ENCODE measurements at regions not wholly inside any gene's neighbourhood (a gene's known extent, or its start where the extent isn't known, plus 50 kb on each side); places are given as distances from the start of the nearest gene placed in this dataset.
A peak's percentile ranks its signal among the peaks of the same experiment; 100 is the strongest.

DNA sequence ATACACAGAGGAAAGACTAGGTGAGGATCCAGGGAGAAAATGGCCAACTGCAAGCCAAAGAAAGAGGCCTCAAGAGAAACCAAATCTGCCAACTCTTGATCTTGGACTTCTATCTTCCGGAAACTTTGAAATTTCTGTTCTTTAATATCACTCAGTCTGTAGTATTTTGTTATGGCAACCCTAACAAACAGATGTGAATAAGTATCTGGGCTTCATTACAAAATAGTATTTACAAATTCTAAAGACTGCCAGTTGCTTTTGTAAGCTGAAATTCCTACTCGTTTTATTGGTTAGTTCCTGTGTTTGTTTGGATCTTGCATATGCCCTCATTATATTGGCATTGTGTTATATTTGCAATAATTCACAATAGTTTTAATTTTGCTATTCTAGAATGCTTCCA lies 143.2 kb upstream of the USP15 start (continued):
- TF ChIP-seq RORB (CRISPR knock-in tag; IDR thresholded peaks at IDR 0.05) (no peak), SMAD4 (CRISPR knock-in tag; IDR thresholded peaks at IDR 0.05) (no peak), RELA (CRISPR knock-in tag; IDR thresholded peaks at IDR 0.05; ENCODE audit: borderline replicate concordance) (no peak), SMAD3 (CRISPR knock-in tag; IDR thresholded peaks at IDR 0.05; ENCODE audit: borderline replicate concordance) (no peak), OVOL2 (CRISPR knock-in tag; IDR thresholded peaks at IDR 0.05; ENCODE audit: borderline replicate concordance) (no peak), TP53 (CRISPR knock-in tag; IDR thresholded peaks at IDR 0.05) (no peak), NR1H2 (CRISPR knock-in tag; IDR thresholded peaks at IDR 0.05) (no peak), IRF2 (CRISPR knock-in tag; IDR thresholded peaks at IDR 0.05; ENCODE audit: borderline replicate concordance, low read depth) (no peak), JAZF1 (CRISPR knock-in tag; IDR thresholded peaks at IDR 0.05) (no peak), ATF1 (CRISPR knock-in tag; IDR thresholded peaks at IDR 0.05) (no peak), ZNF317 (CRISPR knock-in tag; IDR thresholded peaks at IDR 0.05; ENCODE audit: borderline replicate concordance, low read depth) (no peak)
- TF ChIP-seq, protein P1, sequence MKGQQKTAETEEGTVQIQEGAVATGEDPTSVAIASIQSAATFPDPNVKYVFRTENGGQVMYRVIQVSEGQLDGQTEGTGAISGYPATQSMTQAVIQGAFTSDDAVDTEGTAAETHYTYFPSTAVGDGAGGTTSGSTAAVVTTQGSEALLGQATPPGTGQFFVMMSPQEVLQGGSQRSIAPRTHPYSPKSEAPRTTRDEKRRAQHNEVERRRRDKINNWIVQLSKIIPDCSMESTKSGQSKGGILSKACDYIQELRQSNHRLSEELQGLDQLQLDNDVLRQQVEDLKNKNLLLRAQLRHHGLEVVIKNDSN (CRISPR knock-in tag; IDR thresholded peaks at IDR 0.05), result no peak
- TF ChIP-seq, protein P2, sequence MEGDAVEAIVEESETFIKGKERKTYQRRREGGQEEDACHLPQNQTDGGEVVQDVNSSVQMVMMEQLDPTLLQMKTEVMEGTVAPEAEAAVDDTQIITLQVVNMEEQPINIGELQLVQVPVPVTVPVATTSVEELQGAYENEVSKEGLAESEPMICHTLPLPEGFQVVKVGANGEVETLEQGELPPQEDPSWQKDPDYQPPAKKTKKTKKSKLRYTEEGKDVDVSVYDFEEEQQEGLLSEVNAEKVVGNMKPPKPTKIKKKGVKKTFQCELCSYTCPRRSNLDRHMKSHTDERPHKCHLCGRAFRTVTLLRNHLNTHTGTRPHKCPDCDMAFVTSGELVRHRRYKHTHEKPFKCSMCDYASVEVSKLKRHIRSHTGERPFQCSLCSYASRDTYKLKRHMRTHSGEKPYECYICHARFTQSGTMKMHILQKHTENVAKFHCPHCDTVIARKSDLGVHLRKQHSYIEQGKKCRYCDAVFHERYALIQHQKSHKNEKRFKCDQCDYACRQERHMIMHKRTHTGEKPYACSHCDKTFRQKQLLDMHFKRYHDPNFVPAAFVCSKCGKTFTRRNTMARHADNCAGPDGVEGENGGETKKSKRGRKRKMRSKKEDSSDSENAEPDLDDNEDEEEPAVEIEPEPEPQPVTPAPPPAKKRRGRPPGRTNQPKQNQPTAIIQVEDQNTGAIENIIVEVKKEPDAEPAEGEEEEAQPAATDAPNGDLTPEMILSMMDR (IDR thresholded peaks at IDR 0.05), result no peak
- TF ChIP-seq, protein P3, sequence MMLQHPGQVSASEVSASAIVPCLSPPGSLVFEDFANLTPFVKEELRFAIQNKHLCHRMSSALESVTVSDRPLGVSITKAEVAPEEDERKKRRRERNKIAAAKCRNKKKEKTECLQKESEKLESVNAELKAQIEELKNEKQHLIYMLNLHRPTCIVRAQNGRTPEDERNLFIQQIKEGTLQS (CRISPR knock-in tag; conservative IDR thresholded peaks at IDR 0.05), result no peak
- TF ChIP-seq, protein P4, sequence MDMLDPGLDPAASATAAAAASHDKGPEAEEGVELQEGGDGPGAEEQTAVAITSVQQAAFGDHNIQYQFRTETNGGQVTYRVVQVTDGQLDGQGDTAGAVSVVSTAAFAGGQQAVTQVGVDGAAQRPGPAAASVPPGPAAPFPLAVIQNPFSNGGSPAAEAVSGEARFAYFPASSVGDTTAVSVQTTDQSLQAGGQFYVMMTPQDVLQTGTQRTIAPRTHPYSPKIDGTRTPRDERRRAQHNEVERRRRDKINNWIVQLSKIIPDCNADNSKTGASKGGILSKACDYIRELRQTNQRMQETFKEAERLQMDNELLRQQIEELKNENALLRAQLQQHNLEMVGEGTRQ (CRISPR knock-in tag; IDR thresholded peaks at IDR 0.05), result no peak
- TF ChIP-seq, protein P5, sequence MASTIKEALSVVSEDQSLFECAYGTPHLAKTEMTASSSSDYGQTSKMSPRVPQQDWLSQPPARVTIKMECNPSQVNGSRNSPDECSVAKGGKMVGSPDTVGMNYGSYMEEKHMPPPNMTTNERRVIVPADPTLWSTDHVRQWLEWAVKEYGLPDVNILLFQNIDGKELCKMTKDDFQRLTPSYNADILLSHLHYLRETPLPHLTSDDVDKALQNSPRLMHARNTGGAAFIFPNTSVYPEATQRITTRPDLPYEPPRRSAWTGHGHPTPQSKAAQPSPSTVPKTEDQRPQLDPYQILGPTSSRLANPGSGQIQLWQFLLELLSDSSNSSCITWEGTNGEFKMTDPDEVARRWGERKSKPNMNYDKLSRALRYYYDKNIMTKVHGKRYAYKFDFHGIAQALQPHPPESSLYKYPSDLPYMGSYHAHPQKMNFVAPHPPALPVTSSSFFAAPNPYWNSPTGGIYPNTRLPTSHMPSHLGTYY (CRISPR knock-in tag; IDR thresholded peaks at IDR 0.05), result no peak
- TF ChIP-seq, protein P6, sequence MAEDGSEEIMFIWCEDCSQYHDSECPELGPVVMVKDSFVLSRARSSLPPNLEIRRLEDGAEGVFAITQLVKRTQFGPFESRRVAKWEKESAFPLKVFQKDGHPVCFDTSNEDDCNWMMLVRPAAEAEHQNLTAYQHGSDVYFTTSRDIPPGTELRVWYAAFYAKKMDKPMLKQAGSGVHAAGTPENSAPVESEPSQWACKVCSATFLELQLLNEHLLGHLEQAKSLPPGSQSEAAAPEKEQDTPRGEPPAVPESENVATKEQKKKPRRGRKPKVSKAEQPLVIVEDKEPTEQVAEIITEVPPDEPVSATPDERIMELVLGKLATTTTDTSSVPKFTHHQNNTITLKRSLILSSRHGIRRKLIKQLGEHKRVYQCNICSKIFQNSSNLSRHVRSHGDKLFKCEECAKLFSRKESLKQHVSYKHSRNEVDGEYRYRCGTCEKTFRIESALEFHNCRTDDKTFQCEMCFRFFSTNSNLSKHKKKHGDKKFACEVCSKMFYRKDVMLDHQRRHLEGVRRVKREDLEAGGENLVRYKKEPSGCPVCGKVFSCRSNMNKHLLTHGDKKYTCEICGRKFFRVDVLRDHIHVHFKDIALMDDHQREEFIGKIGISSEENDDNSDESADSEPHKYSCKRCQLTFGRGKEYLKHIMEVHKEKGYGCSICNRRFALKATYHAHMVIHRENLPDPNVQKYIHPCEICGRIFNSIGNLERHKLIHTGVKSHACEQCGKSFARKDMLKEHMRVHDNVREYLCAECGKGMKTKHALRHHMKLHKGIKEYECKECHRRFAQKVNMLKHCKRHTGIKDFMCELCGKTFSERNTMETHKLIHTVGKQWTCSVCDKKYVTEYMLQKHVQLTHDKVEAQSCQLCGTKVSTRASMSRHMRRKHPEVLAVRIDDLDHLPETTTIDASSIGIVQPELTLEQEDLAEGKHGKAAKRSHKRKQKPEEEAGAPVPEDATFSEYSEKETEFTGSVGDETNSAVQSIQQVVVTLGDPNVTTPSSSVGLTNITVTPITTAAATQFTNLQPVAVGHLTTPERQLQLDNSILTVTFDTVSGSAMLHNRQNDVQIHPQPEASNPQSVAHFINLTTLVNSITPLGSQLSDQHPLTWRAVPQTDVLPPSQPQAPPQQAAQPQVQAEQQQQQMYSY (CRISPR knock-in tag; IDR thresholded peaks at IDR 0.05), result no peak

DNA sequence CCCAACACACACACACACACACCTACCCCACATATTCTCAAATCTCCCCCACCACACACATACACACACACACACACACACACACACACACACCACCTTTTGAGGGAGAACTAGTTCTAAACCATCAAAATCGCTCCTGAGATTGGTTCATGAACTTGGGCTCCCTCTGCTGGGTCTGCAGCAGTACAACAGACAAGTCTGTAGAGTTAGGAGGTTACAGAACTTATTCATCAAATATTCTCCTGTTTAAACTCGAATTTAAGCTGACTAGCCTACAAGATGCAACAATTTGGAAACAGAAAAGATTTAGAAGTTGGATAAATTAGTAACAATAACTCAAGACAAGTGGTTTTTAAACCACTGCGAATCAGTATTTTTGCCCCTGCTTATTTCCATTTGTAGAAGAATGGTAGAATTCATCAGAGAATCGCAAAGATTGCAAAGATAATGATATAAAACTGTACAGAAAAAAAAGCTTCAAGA lies 136.4 kb upstream of the USP15 start:
- Mint-ChIP-seq H3K36me3 (no peaks in the 10 kb centered on the region), H3K27ac (no peak overlapping the region), H3K27me3 (ENCODE audit: low read depth) (no peaks in the 10 kb centered on the region), H3K4me3 (no peak overlapping the region), H3K4me1 (peaks cover 2% of the 10 kb centered on the region), H3K9me3 (no peaks in the 10 kb centered on the region)
- ATAC-seq (peak; percentile 94), DNase-seq (ENCODE audit: low spot score) (peak; percentile 68)
- CTCF ChIA-PET, result interaction anchor here (0.6 to 1.4 kb wide), 11 partner anchors 9 to 125 kb away, joined by 3 to 6 read pairs (median 4); no protein-coding TSS in a partner anchor
- POLR2A ChIA-PET, result interaction anchor here (0.6 to 0.7 kb wide), 2 partner anchors 478 to 1131 kb away, joined by 3 to 4 read pairs; no protein-coding TSS in a partner anchor
- TF ChIP-seq FOXK1 (CRISPR knock-in tag; IDR thresholded peaks at IDR 0.05) (no peak), PRRX2 (CRISPR knock-in tag; IDR thresholded peaks at IDR 0.05) (no peak), NR2C2 (CRISPR knock-in tag; IDR thresholded peaks at IDR 0.05) (no peak), RELA (CRISPR knock-in tag; IDR thresholded peaks at IDR 0.05; ENCODE audit: borderline replicate concordance) (no peak), ZNF219 (CRISPR knock-in tag; IDR thresholded peaks at IDR 0.05; ENCODE audit: borderline replicate concordance) (no peak)
- TF ChIP-seq, protein P7, sequence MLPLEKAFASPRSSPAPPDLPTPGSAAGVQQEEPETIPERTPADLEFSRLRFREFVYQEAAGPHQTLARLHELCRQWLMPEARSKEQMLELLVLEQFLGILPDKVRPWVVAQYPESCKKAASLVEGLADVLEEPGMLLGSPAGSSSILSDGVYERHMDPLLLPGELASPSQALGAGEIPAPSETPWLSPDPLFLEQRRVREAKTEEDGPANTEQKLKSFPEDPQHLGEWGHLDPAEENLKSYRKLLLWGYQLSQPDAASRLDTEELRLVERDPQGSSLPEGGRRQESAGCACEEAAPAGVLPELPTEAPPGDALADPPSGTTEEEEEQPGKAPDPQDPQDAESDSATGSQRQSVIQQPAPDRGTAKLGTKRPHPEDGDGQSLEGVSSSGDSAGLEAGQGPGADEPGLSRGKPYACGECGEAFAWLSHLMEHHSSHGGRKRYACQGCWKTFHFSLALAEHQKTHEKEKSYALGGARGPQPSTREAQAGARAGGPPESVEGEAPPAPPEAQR (CRISPR knock-in tag; IDR thresholded peaks at IDR 0.05), result no peak
- TF ChIP-seq, protein P8, sequence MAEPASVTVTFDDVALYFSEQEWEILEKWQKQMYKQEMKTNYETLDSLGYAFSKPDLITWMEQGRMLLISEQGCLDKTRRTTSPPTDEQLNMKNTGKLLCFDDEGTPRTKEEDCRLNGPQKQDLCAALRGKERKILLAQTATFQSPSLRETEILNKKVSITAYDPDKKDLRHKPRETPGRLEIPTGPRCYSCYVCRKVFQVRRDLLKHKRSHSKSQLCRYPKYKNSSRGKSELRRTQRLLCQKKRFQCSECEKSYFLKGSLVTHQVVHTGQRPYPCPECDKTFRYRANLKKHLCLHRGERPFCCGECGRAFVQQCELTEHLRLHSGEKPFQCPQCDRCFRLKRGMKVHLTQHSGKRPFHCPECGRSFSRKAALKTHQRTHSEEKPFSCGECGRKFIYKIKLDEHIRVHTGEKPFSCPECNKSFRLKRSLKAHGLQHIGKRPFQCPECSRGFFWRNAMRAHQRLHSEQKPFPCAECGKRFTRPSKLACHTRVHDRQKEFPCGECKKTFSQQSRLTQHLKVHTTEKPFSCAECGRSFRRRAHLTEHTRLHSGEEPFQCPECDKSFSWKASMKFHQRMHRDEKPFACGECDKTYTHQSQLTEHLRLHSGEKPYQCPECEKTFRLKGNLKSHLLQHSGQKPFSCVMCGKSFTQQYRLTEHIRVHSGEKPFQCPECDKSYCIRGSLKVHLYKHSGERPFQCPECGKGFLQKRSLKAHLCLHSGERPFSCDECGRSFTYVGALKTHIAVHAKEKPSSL (CRISPR knock-in tag; conservative IDR thresholded peaks at IDR 0.05), result no peak
- TF ChIP-seq, protein P9, sequence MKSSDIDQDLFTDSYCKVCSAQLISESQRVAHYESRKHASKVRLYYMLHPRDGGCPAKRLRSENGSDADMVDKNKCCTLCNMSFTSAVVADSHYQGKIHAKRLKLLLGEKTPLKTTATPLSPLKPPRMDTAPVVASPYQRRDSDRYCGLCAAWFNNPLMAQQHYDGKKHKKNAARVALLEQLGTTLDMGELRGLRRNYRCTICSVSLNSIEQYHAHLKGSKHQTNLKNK (CRISPR knock-in tag; IDR thresholded peaks at IDR 0.05), result no peak
